ENCODE measurements at regions not wholly inside any gene's neighbourhood (a gene's known extent, or its start where the extent isn't known, plus 50 kb on each side); places are given as distances from the start of the nearest gene placed in this dataset.

GRCh38 chr6:119540417-119540816, 190.9 kb upstream of the MAN1A1 start:
- TF ChIP-seq CTCF (IDR thresholded peaks at IDR 0.05; ENCODE audit: insufficient read depth, low read length) (no peak), POLR2AphosphoS5 (IDR thresholded peaks at IDR 0.05; ENCODE audit: low read depth) (no peak), REST (IDR thresholded peaks at IDR 0.05; ENCODE audit: insufficient replicate concordance, low read depth) (no peak), GABPA (IDR thresholded peaks at IDR 0.05; ENCODE audit: low read depth) (no peak)

Measured in HL-60 (cell line).